GM12892 (cell line): ENCODE measurements at regions not wholly inside any gene's neighbourhood (a gene's known extent, or its start where the extent isn't known, plus 50 kb on each side); places are given as distances from the start of the nearest gene placed in this dataset.
"Not testable (repeated sequence)": the region's sequence is repeated elsewhere in the genome, so short reads cannot be mapped to it uniquely, and the experiment has no call there.

ENCODE experiments used
- DNase-seq: peaks from one replicate; pipeline ENCODE4 v3.0.0; 2011; ENCODE audit not compliant: insufficient read length
- FAIRE-seq: peaks from 2 replicates; lab custom pipeline; 2011; peaks lifted over from hg19 to GRCh38; lab: Jason Lieb, UNC
- POLR2A ChIP-seq: IDR thresholded peaks from 2 replicates; pipeline ENCODE4 v1.6.1; 2011; ENCODE audit warnings: low read depth, low read length, control low read depth
- POLR2AphosphoS5 ChIP-seq: IDR thresholded peaks from 2 replicates; pipeline ENCODE4 v1.6.1; 2011; ENCODE audit warnings: low read depth, low read length, control low read depth
- TAF1 ChIP-seq: IDR thresholded peaks from 2 replicates; pipeline ENCODE4 v1.6.1; 2011; ENCODE audit warnings: low read depth, mild to moderate bottlenecking, control low read depth, low read length, borderline replicate concordance

DNA sequence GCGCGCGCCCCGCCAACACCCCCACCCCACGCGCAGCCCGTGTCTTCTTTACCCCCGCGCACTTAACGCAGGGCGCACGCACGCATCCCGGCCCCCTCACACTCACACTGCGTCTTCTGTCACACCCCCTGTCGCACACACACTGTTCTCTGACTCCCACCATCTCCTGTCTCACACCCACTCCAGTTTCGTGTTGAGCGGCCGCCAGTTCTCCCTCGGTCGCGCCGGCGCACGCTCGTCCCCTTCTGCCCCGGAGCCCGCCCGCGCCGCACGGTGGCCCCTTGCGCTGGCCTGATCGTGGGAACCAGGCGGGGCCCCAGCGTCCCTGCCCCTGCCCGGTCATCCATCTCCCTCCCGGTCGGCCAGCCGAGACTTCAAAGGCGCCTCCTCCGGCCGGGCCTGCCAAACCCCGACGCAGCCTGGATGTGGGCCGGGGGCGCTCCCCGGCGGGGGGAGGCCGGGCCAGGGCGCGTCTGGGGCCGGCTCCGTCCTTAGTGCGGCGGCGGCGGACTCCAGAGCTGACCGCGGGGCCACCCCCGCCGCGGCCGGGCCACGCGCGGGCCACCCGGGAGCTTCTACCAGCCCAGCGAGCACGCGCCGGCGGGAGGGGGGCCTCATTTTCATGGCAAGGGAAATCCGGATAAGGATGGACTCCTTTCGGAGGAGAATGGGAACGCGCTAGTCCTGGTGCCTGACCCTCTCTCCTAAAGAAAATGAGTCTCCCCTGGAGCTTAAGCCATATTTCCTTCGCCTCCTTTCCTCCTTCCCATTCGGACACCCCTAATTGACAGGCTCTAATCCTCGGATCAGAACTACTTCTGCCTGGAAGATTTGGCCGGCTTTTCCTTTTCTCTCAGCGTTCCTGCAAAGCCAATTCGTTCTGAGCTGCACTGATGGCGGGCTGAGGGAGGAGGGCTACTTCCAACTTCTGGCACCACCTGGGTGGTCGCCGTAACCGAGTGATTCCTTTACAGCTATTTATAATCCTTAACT is 82.0 kb upstream of the HMGA2 start:
- no peak for FAIRE-seq
- no peak for TF ChIP-seq POLR2AphosphoS5
- TF ChIP-seq TAF1, result no peak
- TF ChIP-seq POLR2A, result no peak
- DNase-seq, result no peak

DNA sequence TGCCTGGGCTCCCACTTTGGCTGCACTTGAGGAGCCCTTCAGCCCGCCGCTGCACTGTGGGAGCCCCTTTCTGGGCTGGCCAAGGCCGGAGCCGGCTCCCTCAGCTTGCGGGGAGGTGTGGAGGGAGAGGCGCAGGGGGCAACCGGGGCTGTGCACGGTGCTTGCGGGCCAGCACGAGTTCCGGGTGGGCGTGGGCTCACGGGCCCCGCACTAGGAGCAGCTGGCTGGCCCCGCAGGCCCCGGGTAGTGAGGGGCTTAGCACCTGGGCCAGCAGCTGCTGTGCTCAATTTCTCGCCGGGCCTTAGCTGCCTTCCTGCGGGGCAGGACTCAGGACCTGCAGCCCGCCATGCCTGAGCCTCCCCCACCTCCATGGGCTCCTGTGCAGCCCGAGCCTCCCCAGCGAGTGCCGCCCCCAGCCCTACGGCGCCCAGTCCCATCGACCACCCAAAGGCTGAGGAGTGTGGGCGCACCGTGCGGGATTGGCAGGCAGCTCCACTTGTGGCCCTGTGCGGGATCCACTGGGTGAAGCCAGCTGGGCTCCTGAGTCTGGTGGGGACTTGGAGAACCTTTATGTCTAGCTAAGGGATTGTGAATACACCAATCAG is 79.9 kb upstream of the HMGA2 start:
- FAIRE-seq, DNase-seq: not testable (repeated sequence)

DNA sequence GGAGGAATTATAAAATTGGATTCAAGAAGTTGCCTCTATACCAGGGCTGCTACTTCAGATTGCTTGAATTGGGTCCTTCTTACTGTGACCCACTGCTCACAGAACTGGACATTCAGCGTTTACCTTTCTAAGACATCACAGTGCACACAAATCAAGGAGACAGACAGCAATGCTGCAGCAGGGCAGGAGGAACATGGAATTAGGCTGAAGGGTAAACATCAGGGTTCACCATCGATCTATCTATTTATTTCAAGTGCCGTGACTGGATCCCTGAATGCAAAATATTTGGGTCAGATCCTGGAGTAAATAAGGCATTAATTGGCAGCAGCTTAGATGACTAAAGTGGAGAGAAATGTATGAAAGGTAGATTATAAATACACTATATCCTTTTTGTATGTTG is 76.9 kb upstream of the HMGA2 start:
- no peak for TF ChIP-seq POLR2A
- no peak for TF ChIP-seq TAF1
- no peak for TF ChIP-seq POLR2AphosphoS5
- DNase-seq (no peak), FAIRE-seq (no peak)

DNA sequence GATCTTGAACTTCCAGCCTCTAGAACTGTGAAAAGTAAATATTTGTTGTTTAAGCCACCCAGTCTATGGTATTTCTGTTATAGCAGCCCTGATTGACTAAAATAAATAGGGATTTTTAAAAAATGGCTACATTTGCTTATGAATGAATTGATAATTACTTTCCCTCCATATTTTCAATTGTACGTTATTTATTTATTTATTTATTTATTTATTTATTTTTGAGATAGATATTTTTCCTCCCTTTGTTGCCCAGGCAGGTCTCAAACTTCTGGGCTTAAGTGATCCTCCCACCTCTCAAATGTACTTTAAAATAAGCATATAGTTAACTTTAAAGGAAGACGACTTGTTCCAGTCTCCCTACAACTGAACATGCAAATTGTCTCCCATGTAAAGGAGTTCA is 76.0 kb upstream of the HMGA2 start:
- DNase-seq, result no peak
- no peak for TF ChIP-seq POLR2AphosphoS5
- FAIRE-seq, result no peak

DNA sequence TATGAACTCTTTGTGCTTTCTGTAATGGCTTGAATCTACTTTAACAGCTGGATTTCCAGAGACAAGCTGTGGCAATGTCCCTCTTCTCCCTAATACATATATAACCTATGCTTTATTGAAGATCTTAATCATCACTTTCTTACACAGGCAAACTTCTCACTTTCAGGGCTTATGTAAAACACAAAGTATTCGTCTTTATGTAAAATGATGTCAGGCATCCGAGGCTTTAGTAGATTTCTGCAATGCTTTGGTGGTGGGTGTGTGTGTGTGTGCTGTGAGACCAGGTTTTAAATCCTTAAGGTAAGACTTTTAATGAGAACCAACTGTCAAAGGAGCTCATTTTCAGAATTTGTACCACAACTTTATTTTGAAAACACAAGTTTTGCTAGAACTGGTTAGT is 70.0 kb upstream of the HMGA2 start:
- TF ChIP-seq POLR2AphosphoS5, result no peak
- no peak for TF ChIP-seq TAF1
- TF ChIP-seq POLR2A, result no peak
- DNase-seq, result no peak
- no peak for FAIRE-seq

DNA sequence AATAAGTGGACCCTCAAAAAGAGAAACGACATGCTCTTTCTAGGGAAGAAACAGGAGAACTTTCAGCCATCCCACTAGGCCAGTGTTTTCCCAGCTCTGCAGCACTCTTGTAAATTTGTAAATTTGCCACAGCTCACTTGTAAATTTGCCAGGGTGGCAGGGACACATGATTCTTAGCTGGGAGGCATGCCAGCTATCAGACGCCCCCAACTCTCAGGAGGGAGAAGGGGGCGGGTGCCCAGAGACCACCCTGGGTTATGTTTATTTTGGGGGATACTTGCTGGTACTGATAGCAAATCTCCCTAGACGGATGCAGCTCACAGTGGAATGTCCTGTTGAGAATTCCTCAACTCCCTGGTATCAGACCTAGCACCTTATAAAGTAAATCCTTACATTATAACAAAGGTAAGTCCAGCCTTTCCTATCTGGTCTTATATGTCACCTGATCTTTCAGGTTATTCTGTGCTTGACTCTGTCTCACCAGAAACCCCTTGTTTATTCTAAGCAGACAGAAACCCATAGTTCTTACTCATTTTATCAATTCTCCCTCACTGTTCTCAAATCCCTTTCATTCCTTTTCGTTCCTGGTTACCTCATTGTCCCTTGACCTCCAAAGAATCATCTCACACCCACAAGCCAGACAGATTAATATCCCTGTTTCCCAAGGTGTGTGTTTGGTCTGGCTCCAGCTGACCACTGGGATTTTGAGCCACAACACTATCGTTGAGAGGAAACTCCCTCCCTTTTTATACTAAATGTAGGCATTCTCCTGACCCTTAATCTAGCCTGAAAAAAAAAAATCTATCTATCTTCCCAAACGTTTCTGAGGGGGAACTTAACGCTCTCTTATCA is 69.3 kb upstream of the HMGA2 start:
- FAIRE-seq (no peak), DNase-seq (no peak)
- TF ChIP-seq POLR2AphosphoS5, result no peak
- TF ChIP-seq TAF1, result no peak
- TF ChIP-seq POLR2A, result no peak

DNA sequence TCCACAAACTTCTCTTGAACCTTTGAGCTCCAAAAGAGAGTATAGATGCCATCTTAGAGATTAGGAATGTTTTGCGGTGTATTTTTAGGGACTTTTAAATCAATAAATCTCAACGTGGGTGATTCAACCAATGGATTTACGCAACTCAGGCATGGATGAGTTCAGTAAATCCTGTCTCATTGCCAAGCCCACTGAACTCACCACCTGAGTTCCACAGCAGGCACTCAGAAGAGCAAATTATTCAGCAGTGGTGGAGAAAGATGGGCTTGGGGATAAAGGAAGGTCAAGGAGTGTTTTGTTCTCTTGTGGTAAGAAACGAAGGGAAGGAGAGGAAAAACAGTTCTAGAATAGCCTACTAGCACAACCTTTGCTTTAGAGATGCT is 68.7 kb upstream of the HMGA2 start:
- no peak for DNase-seq
- no peak for FAIRE-seq
- TF ChIP-seq TAF1 (no peak), POLR2A (no peak), POLR2AphosphoS5 (no peak)

DNA sequence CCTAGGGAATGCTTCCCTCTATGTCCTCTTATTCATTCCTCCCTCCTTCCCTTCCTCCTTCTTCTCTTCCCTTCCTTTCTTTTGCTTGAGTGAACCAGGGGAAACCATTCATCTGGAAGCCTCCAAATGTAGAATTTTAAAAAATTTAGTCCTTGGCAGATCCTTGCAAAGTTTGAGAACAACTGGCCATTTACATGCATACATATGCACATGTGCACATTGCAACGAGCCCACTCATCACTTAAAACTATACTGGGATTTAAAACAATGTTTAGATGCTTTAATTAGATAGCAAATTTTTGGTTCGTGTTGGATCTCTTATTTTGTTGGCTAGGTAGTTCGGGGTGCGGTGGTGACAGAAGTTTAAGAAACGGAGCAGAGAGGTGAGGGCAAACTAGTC is 68.0 kb upstream of the HMGA2 start:
- DNase-seq, result no peak
- FAIRE-seq, result no peak
- TF ChIP-seq POLR2AphosphoS5 (no peak), TAF1 (no peak), POLR2A (no peak)

DNA sequence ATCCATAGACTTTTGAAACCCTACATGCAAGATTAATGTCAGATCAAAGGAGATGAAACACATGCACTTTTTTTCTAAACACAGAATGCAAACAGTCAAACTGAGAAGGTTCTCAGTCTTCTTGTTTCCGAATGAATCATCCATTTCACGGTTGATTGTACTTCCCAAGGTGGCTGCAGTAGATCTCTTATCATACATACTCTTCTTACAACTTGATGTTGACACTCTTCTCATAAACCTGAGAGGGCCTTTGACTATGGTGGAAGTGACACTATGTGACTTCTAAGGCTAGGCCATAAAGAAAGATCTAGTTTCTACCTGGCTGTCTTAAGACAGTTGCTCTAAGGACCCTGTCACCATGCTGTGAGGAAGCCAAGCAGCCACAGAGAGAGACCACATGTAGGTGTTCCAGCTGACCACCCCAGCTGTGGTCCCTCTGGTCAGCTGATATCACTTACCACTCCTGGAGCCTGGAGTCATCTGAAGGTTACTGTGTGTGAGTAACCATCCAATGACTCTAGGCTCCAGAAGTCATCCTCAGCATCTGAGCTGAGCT is 67.2 kb upstream of the HMGA2 start:
- FAIRE-seq (peak; percentile 80), DNase-seq (peak; percentile 13)
- TF ChIP-seq TAF1, result no peak
- no peak for TF ChIP-seq POLR2AphosphoS5
- TF ChIP-seq POLR2A, result no peak

DNA sequence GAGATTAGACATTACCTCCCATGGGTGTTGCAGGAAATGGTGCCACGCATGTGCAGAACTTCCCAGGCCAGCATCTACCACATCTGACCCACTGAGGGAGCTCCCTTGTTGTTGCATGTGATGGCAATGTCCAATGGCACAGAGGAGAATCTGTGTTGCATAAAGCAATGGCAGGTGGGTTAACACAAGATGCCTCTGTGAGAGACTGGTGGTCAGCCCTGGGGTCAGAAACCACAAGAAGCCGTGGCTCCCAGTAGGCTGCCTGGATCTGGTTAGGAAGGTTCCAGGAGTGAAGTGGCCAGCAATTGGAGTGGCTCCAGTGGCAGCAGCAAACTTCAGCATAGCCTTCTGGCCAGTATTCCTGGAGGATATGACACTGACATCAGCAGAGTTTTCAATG is 65.9 kb upstream of the HMGA2 start:
- TF ChIP-seq POLR2AphosphoS5 (no peak), TAF1 (no peak), POLR2A (no peak)
- DNase-seq (no peak), FAIRE-seq (no peak)

DNA sequence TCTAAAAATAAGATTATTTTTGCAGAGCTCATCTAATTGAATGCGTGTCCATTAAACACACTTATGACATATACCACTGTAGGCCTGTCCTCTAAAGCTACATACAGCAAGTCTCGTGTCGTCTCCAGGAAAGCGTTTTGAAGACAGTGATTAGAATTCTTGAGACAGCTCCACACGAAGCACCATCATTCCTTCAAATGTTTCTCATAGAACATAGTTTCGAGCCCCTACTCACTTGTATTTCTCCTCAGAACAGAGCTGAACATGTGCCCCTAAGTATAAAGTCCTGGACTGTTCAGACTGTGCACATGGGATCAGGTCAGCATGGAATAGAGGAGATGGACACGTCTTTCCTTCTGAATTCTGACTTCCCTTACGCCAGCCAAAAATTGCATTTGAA is 64.5 kb upstream of the HMGA2 start:
- DNase-seq, result no peak
- no peak for TF ChIP-seq POLR2A
- TF ChIP-seq TAF1, result no peak
- TF ChIP-seq POLR2AphosphoS5, result no peak
- no peak for FAIRE-seq
